PC-3 (cell line): ENCODE measurements at regions not wholly inside any gene's neighbourhood (a gene's known extent, or its start where the extent isn't known, plus 50 kb on each side); places are given as distances from the start of the nearest gene placed in this dataset.

Source experiments
- ATAC-seq: fragments of 200-7000 bp; cut with Tn5 transposase; 2 replicates; pipeline ENCODE4 v1.9.1; 2020; ENCODE audit warnings: mild to moderate bottlenecking, moderate library complexity
- BruUV-seq: library from RNA; stranded (reverse); fragments of 400-500 nt; replicated peaks from 2 replicates; lab custom pipeline; 2021; lab: Mats Ljungman, UMichigan
- CTCF ChIA-PET: fragments of 300-600 bp; sonication (Branson Sonifier 250); formaldehyde crosslinking; loops from one replicate; lab custom pipeline; 2022; ENCODE audit warnings: antibody characterized with exemption; lab: Charles Lee
- POLR2A ChIA-PET: fragments of 300-600 bp; sonication (Branson Sonifier 250); formaldehyde crosslinking; loops from one replicate; lab custom pipeline; 2022; ENCODE audit warnings: antibody characterized with exemption; ENCODE audit not compliant: unreplicated experiment; lab: Charles Lee
- DNase-seq: peaks from one replicate; pipeline ENCODE4 v3.0.0-alpha.2; 2015
- H2AFZ ChIP-seq: fragments of 300-600 bp; sonication (generic); 2 replicates; pipeline ENCODE4 v1.6.0; 2016; ENCODE audit warnings: antibody characterized with exemption, low read length
- H3F3A ChIP-seq: fragments of 300-600 bp; sonication (generic); one replicate; pipeline ENCODE4 v1.6.0; 2017; ENCODE audit warnings: antibody characterized with exemption, low read length, control low read depth, mild to moderate bottlenecking; ENCODE audit not compliant: unreplicated experiment
- H3K27ac ChIP-seq: fragments of 300-600 bp; sonication (generic); 2 replicates; pipeline ENCODE4 v1.5.1; 2016; ENCODE audit warnings: mild to moderate bottlenecking, low read length
- H3K27me3 ChIP-seq: fragments of 300-600 bp; sonication (generic); 2 replicates; pipeline ENCODE4 v1.6.1; 2016; ENCODE audit warnings: low read length, mixed read lengths
- H3K36me3 ChIP-seq: fragments of 300-600 bp; sonication (generic); 2 replicates; pipeline ENCODE4 v1.6.1; 2016; ENCODE audit warnings: low read depth, mixed run types, low read length, mixed read lengths
- H3K4me1 ChIP-seq: fragments of 300-600 bp; sonication (generic); 2 replicates; pipeline ENCODE4 v1.5.1; 2016; ENCODE audit warnings: low read length; ENCODE audit not compliant: insufficient read depth
- H3K4me2 ChIP-seq: fragments of 300-600 bp; sonication (generic); 2 replicates; pipeline ENCODE4 v1.6.0; 2016; ENCODE audit warnings: low read length
- H3K4me3 ChIP-seq: fragments of 300-600 bp; sonication (generic); 2 replicates; pipeline ENCODE4 v1.5.1; 2016; ENCODE audit warnings: mild to moderate bottlenecking, low read length, mixed read lengths
- H3K79me2 ChIP-seq: fragments of 300-600 bp; sonication (generic); 2 replicates; pipeline ENCODE4 v1.6.1; 2017; ENCODE audit warnings: low read length, mixed read lengths
- H3K9ac ChIP-seq: fragments of 300-600 bp; sonication (generic); 2 replicates; pipeline ENCODE4 v1.6.0; 2016; ENCODE audit warnings: mild to moderate bottlenecking, low read length
- H3K9me2 ChIP-seq: fragments of 300-600 bp; sonication (generic); replicated peaks from 2 replicates; pipeline ENCODE4 v1.6.1; 2016; ENCODE audit warnings: mixed run types, low read length, mixed read lengths
- H3K9me3 ChIP-seq: fragments of 300-600 bp; sonication (generic); 2 replicates; pipeline ENCODE4 v1.6.1; 2016; ENCODE audit warnings: low read length, mixed read lengths
- H4K20me1 ChIP-seq: fragments of 300-600 bp; sonication (generic); 2 replicates; pipeline ENCODE4 v1.6.1; 2016; ENCODE audit warnings: low read length, mixed read lengths
- EZH2 ChIP-seq: fragments of 300-600 bp; sonication (generic); IDR thresholded peaks from one replicate; pipeline ENCODE4 v1.6.1; 2017; ENCODE audit warnings: antibody characterized with exemption, mild to moderate bottlenecking, low read length; ENCODE audit not compliant: unreplicated experiment
- EZH2phosphoT487 ChIP-seq: fragments of 300-600 bp; sonication (generic); IDR thresholded peaks from 2 replicates; pipeline ENCODE4 v1.6.1; 2018; ENCODE audit warnings: mild to moderate bottlenecking, antibody characterized with exemption, low read length, borderline replicate concordance
- intact Hi-C: fragments of 100-400 bp; cut with micrococcal nuclease; formaldehyde crosslinking; loops from 2 replicates; pipeline ENCODE4 v1.9.0; 2023
- TF ChIP-seq, protein P1 (sequence below): fragments of 300-600 bp; sonication (generic); conservative IDR thresholded peaks from 2 replicates; pipeline ENCODE4 v1.5.1; 2017; ENCODE audit warnings: antibody characterized with exemption, low read depth, mild to moderate bottlenecking, low read length

DNA sequence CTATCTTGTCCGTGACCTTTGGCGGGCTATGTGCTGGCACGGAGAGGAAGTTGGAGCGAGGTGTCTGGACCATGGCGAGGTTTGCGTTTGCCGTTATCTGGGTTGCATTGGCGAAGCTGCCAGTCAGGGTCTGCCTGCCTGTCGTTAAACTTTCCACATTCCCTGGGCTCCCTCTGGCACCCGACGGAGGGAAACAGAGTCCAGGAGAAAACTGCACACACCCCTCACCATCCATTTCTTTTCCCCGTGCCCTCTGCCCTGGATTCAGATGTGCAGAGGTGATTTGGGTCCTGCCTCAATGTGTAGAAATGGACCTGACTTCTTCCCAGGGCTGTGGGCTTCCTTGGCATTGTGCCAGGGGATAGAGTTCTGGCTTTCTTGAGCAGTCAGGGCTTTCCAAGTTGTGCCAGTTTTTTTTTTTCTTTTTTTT is 142.4 kb downstream of the URI1 start:
- POLR2A ChIA-PET, result no interaction called here
- CTCF ChIA-PET, result no interaction called here

DNA sequence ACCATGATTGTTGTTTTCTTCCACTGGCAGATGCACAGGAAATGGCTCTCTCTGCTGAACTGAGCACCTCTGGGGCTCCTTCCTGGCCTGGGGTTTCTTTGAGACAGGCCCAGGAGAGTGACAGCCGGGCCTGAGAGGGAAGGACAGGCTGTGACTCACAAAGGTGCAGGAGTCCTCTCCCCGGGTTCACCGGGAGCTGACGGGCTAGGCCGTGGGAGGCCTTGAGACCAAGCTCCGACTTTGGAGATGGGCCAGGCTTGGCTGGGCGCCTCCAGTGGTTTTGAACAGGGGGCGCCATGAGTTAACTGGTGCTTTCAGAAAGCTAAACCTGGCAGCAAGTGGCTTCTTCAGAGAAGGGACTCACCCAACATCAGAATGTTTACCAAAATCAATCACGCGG is 143.4 kb downstream of the URI1 start:
- no TSS peak for BruUV-seq
- TF ChIP-seq, protein P1, sequence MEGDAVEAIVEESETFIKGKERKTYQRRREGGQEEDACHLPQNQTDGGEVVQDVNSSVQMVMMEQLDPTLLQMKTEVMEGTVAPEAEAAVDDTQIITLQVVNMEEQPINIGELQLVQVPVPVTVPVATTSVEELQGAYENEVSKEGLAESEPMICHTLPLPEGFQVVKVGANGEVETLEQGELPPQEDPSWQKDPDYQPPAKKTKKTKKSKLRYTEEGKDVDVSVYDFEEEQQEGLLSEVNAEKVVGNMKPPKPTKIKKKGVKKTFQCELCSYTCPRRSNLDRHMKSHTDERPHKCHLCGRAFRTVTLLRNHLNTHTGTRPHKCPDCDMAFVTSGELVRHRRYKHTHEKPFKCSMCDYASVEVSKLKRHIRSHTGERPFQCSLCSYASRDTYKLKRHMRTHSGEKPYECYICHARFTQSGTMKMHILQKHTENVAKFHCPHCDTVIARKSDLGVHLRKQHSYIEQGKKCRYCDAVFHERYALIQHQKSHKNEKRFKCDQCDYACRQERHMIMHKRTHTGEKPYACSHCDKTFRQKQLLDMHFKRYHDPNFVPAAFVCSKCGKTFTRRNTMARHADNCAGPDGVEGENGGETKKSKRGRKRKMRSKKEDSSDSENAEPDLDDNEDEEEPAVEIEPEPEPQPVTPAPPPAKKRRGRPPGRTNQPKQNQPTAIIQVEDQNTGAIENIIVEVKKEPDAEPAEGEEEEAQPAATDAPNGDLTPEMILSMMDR, result no peak
- TF ChIP-seq EZH2 (no peak), EZH2phosphoT487 (no peak)

More for the DNA sequence above, 142.4 kb downstream of the URI1 start:
- Histone ChIP-seq H3K79me2 (no peaks in the 10 kb centered on the region), H3K9me3 (no peaks in the 10 kb centered on the region), H2AFZ (no peak overlapping the region), H3K9ac (no peak overlapping the region), H3K9me2 (no peaks in the 10 kb centered on the region), H3F3A (no peaks in the 10 kb centered on the region), H4K20me1 (no peaks in the 10 kb centered on the region), H3K27ac (no peak overlapping the region), H3K36me3 (no peaks in the 10 kb centered on the region), H3K4me3 (no peak overlapping the region), H3K4me1 (no peaks in the 10 kb centered on the region), H3K27me3 (peaks cover 6% of the 10 kb centered on the region; the same call in 1 of the 2 replicates), H3K4me2 (no peak overlapping the region)
- intact Hi-C loops, result no loop called here
- ATAC-seq (no peak), DNase-seq (no peak)
- no TSS peak for BruUV-seq
- TF ChIP-seq EZH2phosphoT487 (no peak), EZH2 (no peak)
- TF ChIP-seq, protein P1, result no peak

DNA sequence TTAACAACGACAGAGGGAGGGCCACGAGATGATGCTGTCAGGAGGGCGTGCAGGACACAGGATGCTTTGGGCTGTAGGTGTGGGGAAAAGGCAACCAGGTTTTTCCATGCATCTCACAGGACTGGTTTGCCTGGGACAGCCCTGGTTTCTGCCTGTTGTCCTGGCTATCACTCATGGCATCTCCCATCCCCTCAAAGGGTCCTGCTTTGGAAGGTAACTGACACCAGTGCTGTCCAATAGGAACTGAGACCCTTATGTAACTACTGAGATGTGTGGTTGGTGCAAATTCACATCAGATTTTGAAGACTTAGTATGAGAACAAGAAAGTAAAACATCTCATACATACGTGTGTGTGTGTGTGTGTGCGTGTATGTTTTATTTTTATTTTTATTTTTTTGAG is 144.2 kb downstream of the URI1 start:
- ATAC-seq, result no peak

More for the DNA sequence above, 143.4 kb downstream of the URI1 start:
- Histone ChIP-seq H3K4me3 (no peak overlapping the region), H3K27me3 (0 out of 2 replicates have a peak, but pooled peaks cover 15% of the 10 kb centered on the region), H3K36me3 (no peaks in the 10 kb centered on the region), H3F3A (no peaks in the 10 kb centered on the region), H3K4me2 (no peak overlapping the region), H3K27ac (no peak overlapping the region), H2AFZ (no peak overlapping the region), H3K9me3 (no peaks in the 10 kb centered on the region), H3K4me1 (no peaks in the 10 kb centered on the region), H3K9ac (no peak overlapping the region), H3K79me2 (no peaks in the 10 kb centered on the region), H3K9me2 (no peaks in the 10 kb centered on the region), H4K20me1 (no peaks in the 10 kb centered on the region)
- POLR2A ChIA-PET, result no interaction called here
- intact Hi-C loops, result no loop called here
- DNase-seq (no peak), ATAC-seq (no peak)
- CTCF ChIA-PET, result no interaction called here

More for the DNA sequence above, 144.2 kb downstream of the URI1 start:
- intact Hi-C loops, result no loop called here
- no TSS peak for BruUV-seq
- Histone ChIP-seq H3K4me2 (no peak overlapping the region), H3K36me3 (no peaks in the 10 kb centered on the region), H2AFZ (no peak overlapping the region), H3F3A (no peaks in the 10 kb centered on the region), H3K27me3 (0 out of 2 replicates have a peak, but pooled peaks cover 16% of the 10 kb centered on the region), H3K4me1 (no peaks in the 10 kb centered on the region), H3K27ac (no peak overlapping the region), H4K20me1 (no peaks in the 10 kb centered on the region), H3K9ac (no peak overlapping the region), H3K79me2 (no peaks in the 10 kb centered on the region), H3K9me3 (no peaks in the 10 kb centered on the region), H3K9me2 (no peaks in the 10 kb centered on the region), H3K4me3 (no peak overlapping the region)
- ChIA-PET CTCF (no interaction called here), POLR2A (no interaction called here)
- TF ChIP-seq EZH2phosphoT487, result no peak
- TF ChIP-seq EZH2, result no peak
- TF ChIP-seq, protein P1, result no peak
- no peak for DNase-seq
